ENCODE measurements at regions not wholly inside any gene's neighbourhood (a gene's known extent, or its start where the extent isn't known, plus 50 kb on each side); places are given as distances from the start of the nearest gene placed in this dataset.

- no peak for DNase-seq (ENCODE audit: low spot score in 2 of 2)
- H3K4me1 ChIP-seq: no peaks in the 10 kb centered on the region
- WGBS: 81% methylated on average over 2 of the region's 2 CpGs
- H3K9me3 ChIP-seq: no peaks in the 10 kb centered on the region
- no peak overlapping the region for H3K4me3 ChIP-seq
- H3K36me3 ChIP-seq: no peaks in the 10 kb centered on the region
- no peak overlapping the region for H3K27ac ChIP-seq
- no peaks in the 10 kb centered on the region for H3K27me3 ChIP-seq
- TF ChIP-seq POLR2AphosphoS5 (IDR thresholded peaks at IDR 0.05): no peak
These were observed 477.6 kb upstream of the INTU start for GRCh38 chr4:127155116-127155515.

- WGBS: 67% methylated on average over 1 of the region's 1 CpG
- DNase-seq (ENCODE audit: low spot score in 2 of 2): no peak
- TF ChIP-seq POLR2A (IDR thresholded peaks at IDR 0.05): no peak
- TF ChIP-seq EP300 (IDR thresholded peaks at IDR 0.05): no peak
- no peak for TF ChIP-seq CTCF (IDR thresholded peaks at IDR 0.05)
- no peak for TF ChIP-seq POLR2AphosphoS5 (IDR thresholded peaks at IDR 0.05)
- Histone ChIP-seq H3K9me3 (no peaks in the 10 kb centered on the region), H3K4me1 (no peaks in the 10 kb centered on the region), H3K27me3 (no peaks in the 10 kb centered on the region), H3K4me3 (no peak overlapping the region), H3K27ac (no peak overlapping the region), H3K36me3 (no peaks in the 10 kb centered on the region)
These were observed 477.2 kb upstream of the INTU start for GRCh38 chr4:127155555-127155954.

- no peak for DNase-seq (ENCODE audit: low spot score in 2 of 2)
- Histone ChIP-seq H3K27ac (no peak overlapping the region), H3K36me3 (no peaks in the 10 kb centered on the region), H3K4me1 (no peaks in the 10 kb centered on the region), H3K9me3 (no peaks in the 10 kb centered on the region), H3K27me3 (no peaks in the 10 kb centered on the region), H3K4me3 (no peak overlapping the region)
- TF ChIP-seq EP300 (IDR thresholded peaks at IDR 0.05) (no peak), POLR2A (IDR thresholded peaks at IDR 0.05) (no peak), POLR2AphosphoS5 (IDR thresholded peaks at IDR 0.05) (no peak), CTCF (IDR thresholded peaks at IDR 0.05) (no peak)
- WGBS: 63% methylated on average over 3 of the region's 3 CpGs
These were observed 470.0 kb upstream of the INTU start for GRCh38 chr4:127162741-127163140.

- no peaks in the 10 kb centered on the region for H3K36me3 ChIP-seq
These were observed 466.8 kb upstream of the INTU start for GRCh38 chr4:127165971-127166370.

GRCh38 chr4:127174201-127174600 lies 458.6 kb upstream of the INTU start:
- no peak overlapping the region for H3K4me3 ChIP-seq
- 69% methylated on average over 1 of the region's 1 CpG for WGBS
- no peak for DNase-seq (ENCODE audit: low spot score in 2 of 2)
- H3K27ac ChIP-seq: no peak overlapping the region
- no peaks in the 10 kb centered on the region for H3K4me1 ChIP-seq
- H3K9me3 ChIP-seq: no peaks in the 10 kb centered on the region
- H3K27me3 ChIP-seq: no peaks in the 10 kb centered on the region
- no peaks in the 10 kb centered on the region for H3K36me3 ChIP-seq
- TF ChIP-seq EP300 (IDR thresholded peaks at IDR 0.05): no peak
- no peak for TF ChIP-seq CTCF (IDR thresholded peaks at IDR 0.05)
- no peak for TF ChIP-seq POLR2A (IDR thresholded peaks at IDR 0.05)
- no peak for TF ChIP-seq POLR2AphosphoS5 (IDR thresholded peaks at IDR 0.05)

More at GRCh38 chr4:127165971-127166370, 466.8 kb upstream of the INTU start:
- no peak for DNase-seq (ENCODE audit: low spot score in 2 of 2)
- no peaks in the 10 kb centered on the region for H3K9me3 ChIP-seq
- WGBS: 79% methylated on average over 1 of the region's 1 CpG
- H3K27me3 ChIP-seq: no peaks in the 10 kb centered on the region
- H3K4me3 ChIP-seq: no peak overlapping the region
- H3K4me1 ChIP-seq: no peaks in the 10 kb centered on the region
- H3K27ac ChIP-seq: no peak overlapping the region
- TF ChIP-seq CTCF (IDR thresholded peaks at IDR 0.05) (no peak), POLR2A (IDR thresholded peaks at IDR 0.05) (no peak), EP300 (IDR thresholded peaks at IDR 0.05) (no peak), POLR2AphosphoS5 (IDR thresholded peaks at IDR 0.05) (no peak)

- no peaks in the 10 kb centered on the region for H3K9me3 ChIP-seq
- WGBS: 77% methylated on average over 2 of the region's 2 CpGs
- no peak for TF ChIP-seq POLR2A (IDR thresholded peaks at IDR 0.05)
- TF ChIP-seq EP300 (IDR thresholded peaks at IDR 0.05): no peak
- H3K4me1 ChIP-seq: no peaks in the 10 kb centered on the region
- no peak overlapping the region for H3K4me3 ChIP-seq
- no peak overlapping the region for H3K27ac ChIP-seq
- no peaks in the 10 kb centered on the region for H3K27me3 ChIP-seq
- DNase-seq (ENCODE audit: low spot score in 2 of 2): no peak
- no peaks in the 10 kb centered on the region for H3K36me3 ChIP-seq
These were observed 458.1 kb upstream of the INTU start for GRCh38 chr4:127174616-127175015.

Measured in suprapubic skin (tissue), 4 donors.